ENCODE measurements at regions not wholly inside any gene's neighbourhood (a gene's known extent, or its start where the extent isn't known, plus 50 kb on each side); places are given as distances from the start of the nearest gene placed in this dataset.

- H3K27me3 Mint-ChIP-seq = no peaks in the 10 kb centered on the region
- no peak for DNase-seq
- H3K27ac Mint-ChIP-seq = no peak overlapping the region
- no peak overlapping the region for H3K4me3 Mint-ChIP-seq
- no peaks in the 10 kb centered on the region for H3K4me1 Mint-ChIP-seq
- no peak for ATAC-seq (replicated peaks)
- H3K36me3 Mint-ChIP-seq = no peaks in the 10 kb centered on the region
- no peaks in the 10 kb centered on the region for H3K9me3 Mint-ChIP-seq
Observed at GRCh38 chr3:99413504-99413903, 224.9 kb upstream of the COL8A1 start.

- Mint-ChIP-seq H3K4me1 (no peaks in the 10 kb centered on the region), H3K36me3 (no peaks in the 10 kb centered on the region), H3K4me3 (no peak overlapping the region), H3K27me3 (no peaks in the 10 kb centered on the region), H3K27ac (no peak overlapping the region), H3K9me3 (peaks cover 0 to 1% of the 10 kb centered on the region in 2 donors)
- ATAC-seq (replicated peaks) (no peak), DNase-seq (no peak)
Observed at GRCh38 chr3:99410789-99411311, 227.5 kb upstream of the COL8A1 start.

- no peak overlapping the region for H3K4me3 Mint-ChIP-seq
- DNase-seq (no peak), ATAC-seq (replicated peaks) (no peak)
- H3K9me3 Mint-ChIP-seq = peaks cover 0 to 1% of the 10 kb centered on the region in 2 donors
- no peaks in the 10 kb centered on the region for H3K4me1 Mint-ChIP-seq
- H3K27me3 Mint-ChIP-seq = no peaks in the 10 kb centered on the region
- no peak overlapping the region for H3K27ac Mint-ChIP-seq
- no peaks in the 10 kb centered on the region for H3K36me3 Mint-ChIP-seq
Observed at GRCh38 chr3:99409961-99410360, 228.4 kb upstream of the COL8A1 start.

DNA sequence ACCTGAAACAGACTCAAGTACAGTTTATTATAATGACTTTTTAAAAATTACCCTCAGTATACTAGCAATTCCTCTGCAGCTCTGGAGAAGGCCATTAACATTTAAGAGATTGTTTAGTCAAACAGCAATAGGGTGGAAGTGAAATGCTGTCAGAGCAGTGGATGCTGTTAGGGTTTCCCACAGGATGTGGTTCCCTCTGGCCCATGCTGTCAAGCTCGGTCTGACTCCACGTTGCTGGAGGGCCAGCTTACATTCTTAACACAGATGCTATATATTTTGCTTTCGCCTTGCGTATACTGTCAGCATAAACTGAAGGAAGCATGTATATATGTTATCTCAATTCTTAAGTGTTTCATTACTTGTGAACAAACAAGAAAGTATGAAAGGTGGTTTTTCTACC, 231.1 kb upstream of the COL8A1 start:
- Mint-ChIP-seq H3K4me3 (no peak overlapping the region), H3K9me3 (peaks cover 0 to 3% of the 10 kb centered on the region in 2 donors), H3K27me3 (no peaks in the 10 kb centered on the region), H3K36me3 (no peaks in the 10 kb centered on the region), H3K4me1 (no peaks in the 10 kb centered on the region), H3K27ac (no peak overlapping the region)
- DNase-seq = no peak
- no peak for ATAC-seq (replicated peaks)

DNA sequence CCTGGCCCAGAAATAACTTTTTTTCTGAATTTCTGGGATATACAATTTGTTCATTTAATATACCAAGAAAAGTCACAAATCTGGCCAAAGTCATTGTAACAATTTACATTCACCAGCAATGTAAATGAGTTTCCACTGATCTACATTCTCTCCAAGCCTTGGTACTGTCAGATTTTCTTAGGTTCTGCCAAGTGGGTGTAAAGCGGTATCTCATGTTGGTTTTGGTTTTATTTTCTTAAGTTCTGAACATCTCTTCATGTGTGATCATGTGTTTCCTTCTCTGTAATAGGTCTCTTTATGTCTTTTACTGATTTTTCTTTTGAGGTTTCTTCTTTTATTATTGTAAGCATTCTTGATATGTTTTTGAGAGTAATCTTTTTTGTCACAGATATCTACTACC, 235.6 kb upstream of the COL8A1 start:
- H3K27me3 Mint-ChIP-seq = no peaks in the 10 kb centered on the region
- ATAC-seq (replicated peaks) (no peak), DNase-seq (no peak)
- no peak overlapping the region for H3K27ac Mint-ChIP-seq
- no peaks in the 10 kb centered on the region for H3K4me1 Mint-ChIP-seq
- H3K4me3 Mint-ChIP-seq = no peak overlapping the region
- no peaks in the 10 kb centered on the region for H3K36me3 Mint-ChIP-seq
- H3K9me3 Mint-ChIP-seq = peaks cover 11 to 17% of the 10 kb centered on the region in 2 donors

- DNase-seq (no peak), ATAC-seq (replicated peaks) (no peak)
- H3K27ac Mint-ChIP-seq = no peak overlapping the region
- no peaks in the 10 kb centered on the region for H3K4me1 Mint-ChIP-seq
- H3K9me3 Mint-ChIP-seq = peaks cover 11 to 20% of the 10 kb centered on the region in 2 donors
- H3K27me3 Mint-ChIP-seq = no peaks in the 10 kb centered on the region
- H3K4me3 Mint-ChIP-seq = no peak overlapping the region
- H3K36me3 Mint-ChIP-seq = no peaks in the 10 kb centered on the region
Observed at GRCh38 chr3:99400352-99400751, 238.0 kb upstream of the COL8A1 start.

DNA sequence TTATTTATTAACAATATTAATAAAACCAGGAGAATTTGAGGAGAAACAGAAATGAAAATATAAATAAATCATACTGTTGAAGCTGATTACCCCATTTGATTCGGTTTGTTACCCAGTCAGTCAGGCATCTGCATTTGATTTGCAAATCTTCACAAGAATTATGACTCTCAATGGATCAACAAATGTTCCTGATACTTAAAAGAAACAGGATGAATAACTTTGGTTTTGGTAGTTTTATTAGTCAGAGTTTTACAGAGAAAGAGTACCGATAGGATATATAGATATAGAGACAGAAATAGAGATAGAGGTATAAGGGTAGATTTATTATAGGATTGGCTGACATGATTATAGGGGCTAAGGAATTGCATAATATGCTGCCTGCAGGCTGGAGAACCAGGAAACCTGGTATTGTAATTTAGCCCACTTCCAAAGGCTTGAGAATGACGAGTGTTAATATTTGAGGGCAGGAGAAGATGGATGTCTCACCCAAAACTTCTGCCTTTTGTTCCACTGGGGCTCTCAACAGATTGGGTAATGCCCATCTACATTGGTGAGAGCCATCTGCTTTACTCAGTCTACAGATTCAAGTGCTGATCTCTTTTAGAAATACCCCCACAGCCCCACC, 241.6 kb upstream of the COL8A1 start:
- H3K9me3 Mint-ChIP-seq = peaks cover 11 to 20% of the 10 kb centered on the region in 2 donors
- H3K36me3 Mint-ChIP-seq = no peaks in the 10 kb centered on the region
- H3K4me3 Mint-ChIP-seq = no peak overlapping the region
- no peaks in the 10 kb centered on the region for H3K4me1 Mint-ChIP-seq
- ATAC-seq (replicated peaks) = no peak
- no peak overlapping the region for H3K27ac Mint-ChIP-seq
- DNase-seq = no peak
- no peaks in the 10 kb centered on the region for H3K27me3 Mint-ChIP-seq

- ATAC-seq (replicated peaks) = no peak
- Mint-ChIP-seq H3K4me3 (no peak overlapping the region), H3K27ac (no peak overlapping the region), H3K27me3 (no peaks in the 10 kb centered on the region), H3K4me1 (no peaks in the 10 kb centered on the region), H3K36me3 (no peaks in the 10 kb centered on the region), H3K9me3 (peaks cover 11 to 19% of the 10 kb centered on the region in 2 donors)
- DNase-seq = no peak
Observed at GRCh38 chr3:99394831-99395778, 243.3 kb upstream of the COL8A1 start.

- no peak for ATAC-seq (replicated peaks)
- no peak overlapping the region for H3K4me3 Mint-ChIP-seq
- no peaks in the 10 kb centered on the region for H3K4me1 Mint-ChIP-seq
- no peaks in the 10 kb centered on the region for H3K27me3 Mint-ChIP-seq
- DNase-seq = no peak
- peaks cover 5 to 12% of the 10 kb centered on the region in 2 donors for H3K9me3 Mint-ChIP-seq
- H3K27ac Mint-ChIP-seq = no peak overlapping the region
- H3K36me3 Mint-ChIP-seq = no peaks in the 10 kb centered on the region
Observed at GRCh38 chr3:99393961-99394360, 244.4 kb upstream of the COL8A1 start.

DNA sequence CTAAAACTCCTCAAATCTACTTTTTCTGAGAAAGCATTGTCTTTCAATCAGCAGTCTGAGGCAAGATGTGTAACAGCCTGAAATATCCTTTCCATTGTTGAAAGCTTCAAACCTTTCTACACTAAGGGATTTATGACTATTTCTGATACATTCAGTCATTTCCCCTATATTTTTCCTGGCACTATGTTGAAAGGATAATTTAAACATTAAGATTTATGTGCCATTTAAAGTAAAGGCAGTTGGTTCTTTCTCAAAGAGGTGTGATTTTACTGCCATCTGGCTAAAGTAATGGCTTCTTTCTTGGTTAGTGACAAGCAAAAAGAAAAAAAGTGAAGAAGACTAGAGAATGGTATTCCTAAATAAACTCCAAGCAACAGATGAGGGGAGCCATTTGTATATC, 249.6 kb upstream of the COL8A1 start:
- no peaks in the 10 kb centered on the region for H3K27me3 Mint-ChIP-seq
- DNase-seq = no peak
- H3K36me3 Mint-ChIP-seq = no peaks in the 10 kb centered on the region
- no peak for ATAC-seq (replicated peaks)
- no peak overlapping the region for H3K27ac Mint-ChIP-seq
- H3K4me3 Mint-ChIP-seq = no peak overlapping the region
- H3K9me3 Mint-ChIP-seq = peaks cover 0 to 2% of the 10 kb centered on the region in 2 donors
- no peaks in the 10 kb centered on the region for H3K4me1 Mint-ChIP-seq

DNA sequence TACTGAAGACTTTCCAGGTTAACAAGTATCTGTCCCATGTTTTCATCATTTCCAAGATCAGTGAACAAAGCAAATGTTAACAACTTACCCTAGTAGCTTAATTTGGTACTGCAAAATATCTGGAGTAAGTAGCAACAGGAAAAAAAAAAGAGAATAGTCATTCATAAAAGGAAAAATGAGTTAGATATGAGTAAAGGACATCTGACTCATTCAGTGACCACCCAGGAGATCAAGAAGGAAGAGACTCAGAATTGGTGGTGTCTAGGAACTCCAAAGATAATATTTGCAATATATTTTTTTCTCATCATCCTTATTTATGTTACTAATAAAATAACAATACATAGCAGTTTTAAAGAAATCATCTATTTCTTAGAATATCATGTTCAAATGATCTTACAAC, 253.8 kb upstream of the COL8A1 start:
- ATAC-seq (replicated peaks) (no peak), DNase-seq (no peak)

DNA sequence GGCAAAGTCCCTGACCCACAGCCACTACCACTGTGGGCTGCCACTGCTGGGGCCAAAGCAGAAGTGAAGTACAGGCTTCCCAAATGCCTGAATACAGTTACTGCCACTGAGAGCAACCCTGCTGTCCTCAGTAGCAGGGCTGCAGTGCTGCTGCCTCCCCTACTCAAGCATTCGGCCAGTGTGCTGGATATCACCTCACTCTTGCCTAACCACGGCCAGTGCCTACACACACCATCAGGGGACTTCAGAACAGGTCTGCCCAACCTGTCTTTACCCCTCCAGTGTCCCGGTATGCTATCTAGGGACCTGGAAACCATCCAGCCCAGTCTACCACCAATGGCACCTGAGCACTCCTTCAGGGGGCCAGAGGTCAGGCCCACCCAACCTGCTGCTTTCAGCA, 261.5 kb upstream of the COL8A1 start:
- Mint-ChIP-seq H3K4me1 (no peaks in the 10 kb centered on the region), H3K9me3 (peaks cover 7 to 14% of the 10 kb centered on the region in 2 donors), H3K36me3 (no peaks in the 10 kb centered on the region), H3K4me3 (no peak overlapping the region), H3K27ac (no peak overlapping the region), H3K27me3 (no peaks in the 10 kb centered on the region)
- DNase-seq (no peak), ATAC-seq (replicated peaks) (no peak)

More for the DNA sequence above, 253.8 kb upstream of the COL8A1 start:
- no peaks in the 10 kb centered on the region for H3K27me3 Mint-ChIP-seq
- no peak overlapping the region for H3K27ac Mint-ChIP-seq
- no peaks in the 10 kb centered on the region for H3K4me1 Mint-ChIP-seq
- H3K36me3 Mint-ChIP-seq = no peaks in the 10 kb centered on the region
- no peak overlapping the region for H3K4me3 Mint-ChIP-seq
- H3K9me3 Mint-ChIP-seq = peaks cover 7 to 11% of the 10 kb centered on the region in 2 donors

DNA sequence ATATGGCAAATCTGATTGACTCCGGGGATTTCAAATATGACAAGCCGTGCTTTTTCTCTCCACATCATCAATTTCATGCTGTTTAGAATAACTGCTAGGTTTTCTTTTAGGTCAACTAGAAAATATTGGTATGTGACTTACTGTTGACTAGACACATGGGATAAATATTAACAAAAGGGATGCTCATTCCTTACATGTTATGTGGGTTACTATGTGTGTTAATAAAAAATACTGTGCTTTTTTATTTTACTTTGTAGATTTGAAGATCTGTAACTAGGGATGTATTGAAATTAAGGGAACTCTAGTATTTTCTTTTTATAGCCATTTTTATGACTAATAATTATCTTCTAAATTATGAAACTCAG, 264.6 kb upstream of the COL8A1 start:
- Mint-ChIP-seq H3K27ac (no peak overlapping the region), H3K27me3 (no peaks in the 10 kb centered on the region), H3K4me1 (no peaks in the 10 kb centered on the region), H3K9me3 (peaks cover 3 to 7% of the 10 kb centered on the region in 2 donors), H3K36me3 (no peaks in the 10 kb centered on the region), H3K4me3 (no peak overlapping the region)
- no peak for ATAC-seq (replicated peaks)
- no peak for DNase-seq

DNA sequence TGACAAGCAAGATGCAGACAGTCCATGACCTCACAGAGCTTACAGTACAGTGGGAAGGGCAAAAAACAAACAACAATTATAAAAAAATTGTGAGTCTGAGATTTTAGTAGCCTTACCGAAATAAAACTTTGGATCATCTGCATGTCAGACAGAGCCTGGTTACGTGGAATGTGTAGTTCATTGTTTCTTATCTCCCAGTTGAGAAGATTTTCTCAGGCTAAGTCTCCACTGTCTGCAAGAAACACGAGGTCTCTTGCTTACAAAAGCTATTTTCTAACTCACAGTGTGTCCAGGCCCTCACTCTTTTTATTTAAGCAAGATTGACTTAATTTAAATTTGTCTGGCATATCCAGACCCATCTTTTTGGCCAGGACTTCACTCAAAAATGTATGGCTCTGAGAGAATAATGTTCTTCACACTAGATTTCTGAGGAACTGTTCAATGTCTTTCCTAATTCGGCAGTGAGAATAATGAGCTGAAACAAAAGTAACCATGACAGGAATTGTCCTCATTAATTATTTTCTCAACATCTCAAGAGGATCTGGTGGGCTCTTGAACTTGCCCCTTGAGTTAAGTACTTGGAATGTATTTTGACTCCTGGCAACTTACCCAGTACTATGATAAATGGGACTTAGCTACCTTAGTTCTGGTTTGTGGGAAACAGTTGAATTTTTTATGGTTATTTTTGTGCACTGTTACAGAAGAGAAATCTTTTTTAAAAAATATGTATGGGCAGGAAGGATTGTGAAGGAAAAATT, 265.1 kb upstream of the COL8A1 start:
- H3K4me1 Mint-ChIP-seq = no peaks in the 10 kb centered on the region
- no peaks in the 10 kb centered on the region for H3K27me3 Mint-ChIP-seq
- peaks cover 3 to 7% of the 10 kb centered on the region in 2 donors for H3K9me3 Mint-ChIP-seq
- ATAC-seq (replicated peaks) = no peak
- no peak for DNase-seq
- H3K36me3 Mint-ChIP-seq = no peaks in the 10 kb centered on the region
- H3K4me3 Mint-ChIP-seq = no peak overlapping the region
- H3K27ac Mint-ChIP-seq = no peak overlapping the region

All from stimulated activated naive B cell treated with anti-CD40 and anti-IgM and Interleukin-4, amounts not matched to agents 10 μg/mL and 1 μg/mL and 100 μg/mL, for 72 hours (primary cell).